ENCODE measurements at regions not wholly inside any gene's neighbourhood (a gene's known extent, or its start where the extent isn't known, plus 50 kb on each side); places are given as distances from the start of the nearest gene placed in this dataset.

DNA sequence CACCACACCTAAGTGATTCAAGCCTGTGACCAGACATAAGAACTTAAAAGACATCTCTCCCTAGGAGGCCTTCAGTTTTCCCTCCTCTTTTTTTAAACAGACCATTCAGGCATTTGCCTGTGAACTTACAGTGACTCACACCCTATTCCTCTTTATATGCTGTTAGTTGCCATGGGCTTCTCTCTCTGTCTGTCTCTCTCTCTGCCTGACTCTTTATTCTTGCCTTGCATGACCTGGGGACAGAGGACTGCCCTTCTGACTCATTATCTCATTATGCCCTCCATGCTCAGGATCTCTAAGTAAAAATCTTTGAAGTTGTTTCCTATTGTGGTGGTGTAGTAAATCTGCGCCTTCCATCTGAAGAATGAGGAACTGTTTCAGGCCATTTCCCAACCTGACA, 442.2 kb upstream of the MAN1A1 start:
- no peaks in the 10 kb centered on the region for H3K9me3 ChIP-seq
- 100% methylated on average over 1 of the region's 1 CpG for WGBS, 2 donors
- no peak overlapping the region for H3K27ac ChIP-seq
- no peaks in the 10 kb centered on the region for H3K4me1 ChIP-seq
- TF ChIP-seq, protein P1, sequence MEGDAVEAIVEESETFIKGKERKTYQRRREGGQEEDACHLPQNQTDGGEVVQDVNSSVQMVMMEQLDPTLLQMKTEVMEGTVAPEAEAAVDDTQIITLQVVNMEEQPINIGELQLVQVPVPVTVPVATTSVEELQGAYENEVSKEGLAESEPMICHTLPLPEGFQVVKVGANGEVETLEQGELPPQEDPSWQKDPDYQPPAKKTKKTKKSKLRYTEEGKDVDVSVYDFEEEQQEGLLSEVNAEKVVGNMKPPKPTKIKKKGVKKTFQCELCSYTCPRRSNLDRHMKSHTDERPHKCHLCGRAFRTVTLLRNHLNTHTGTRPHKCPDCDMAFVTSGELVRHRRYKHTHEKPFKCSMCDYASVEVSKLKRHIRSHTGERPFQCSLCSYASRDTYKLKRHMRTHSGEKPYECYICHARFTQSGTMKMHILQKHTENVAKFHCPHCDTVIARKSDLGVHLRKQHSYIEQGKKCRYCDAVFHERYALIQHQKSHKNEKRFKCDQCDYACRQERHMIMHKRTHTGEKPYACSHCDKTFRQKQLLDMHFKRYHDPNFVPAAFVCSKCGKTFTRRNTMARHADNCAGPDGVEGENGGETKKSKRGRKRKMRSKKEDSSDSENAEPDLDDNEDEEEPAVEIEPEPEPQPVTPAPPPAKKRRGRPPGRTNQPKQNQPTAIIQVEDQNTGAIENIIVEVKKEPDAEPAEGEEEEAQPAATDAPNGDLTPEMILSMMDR (IDR thresholded peaks at IDR 0.05), result no peak
- no peak for TF ChIP-seq POLR2A (IDR thresholded peaks at IDR 0.05)
- DNase-seq, result no peak
- intact Hi-C loops (cut with DNase I), result no loop called here
- H3K4me3 ChIP-seq (replicated peaks in 1 of 3), result no peak overlapping the region
- H3K36me3 ChIP-seq, result no peaks in the 10 kb centered on the region
- H3K27me3 ChIP-seq, result no peaks in the 10 kb centered on the region

DNA sequence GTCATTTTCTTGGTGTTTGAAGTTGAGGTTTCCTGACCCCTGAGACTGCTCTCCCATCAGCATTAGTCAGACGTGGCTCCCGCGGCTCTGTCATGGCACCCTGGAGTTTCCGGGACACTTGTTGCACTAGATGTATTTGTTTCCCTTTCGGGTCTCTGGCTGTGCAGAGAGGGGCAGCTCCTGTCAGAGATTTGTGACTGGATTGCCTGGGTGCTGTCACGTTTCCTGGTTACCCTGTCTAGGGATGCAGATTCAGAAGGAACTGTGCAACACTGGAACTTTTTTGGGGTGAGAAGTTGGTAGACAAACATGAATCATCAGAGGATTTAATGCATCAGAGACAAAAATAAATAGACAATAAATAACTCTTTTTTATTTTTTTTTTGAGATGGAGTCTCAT, 431.8 kb upstream of the MAN1A1 start:
- no peaks in the 10 kb centered on the region for H3K36me3 ChIP-seq
- H3K9me3 ChIP-seq, result no peaks in the 10 kb centered on the region
- no peak for DNase-seq
- no peak overlapping the region for H3K4me3 ChIP-seq (replicated peaks in 1 of 3)
- no peak overlapping the region for H3K27ac ChIP-seq
- no peaks in the 10 kb centered on the region for H3K4me1 ChIP-seq
- no peaks in the 10 kb centered on the region for H3K27me3 ChIP-seq
- 92 to 93% methylated on average over 6 of the region's 6 CpGs for WGBS, 2 donors
- intact Hi-C loops (cut with DNase I), result no loop called here
- no peak for TF ChIP-seq POLR2A (IDR thresholded peaks at IDR 0.05)

DNA sequence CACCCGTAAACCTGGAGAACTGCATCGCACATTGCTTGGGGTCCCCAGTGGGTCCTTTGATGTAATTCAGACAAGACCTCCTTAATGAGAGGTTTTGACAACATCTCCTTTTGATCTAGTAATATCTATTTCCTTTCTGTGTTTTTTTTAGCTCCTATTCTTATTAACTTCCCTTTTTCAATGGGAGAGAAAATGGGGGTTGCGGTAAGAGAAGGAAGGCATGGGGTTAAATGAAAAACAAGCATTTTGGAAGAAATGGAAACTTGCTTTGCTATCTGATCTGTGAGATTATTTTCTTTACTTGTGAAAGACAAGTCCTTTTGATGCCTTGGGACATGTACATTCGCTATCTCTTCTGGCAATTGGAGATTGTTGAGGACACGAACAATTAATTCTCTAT, 418.6 kb upstream of the MAN1A1 start:
- DNase-seq, result no peak

DNA sequence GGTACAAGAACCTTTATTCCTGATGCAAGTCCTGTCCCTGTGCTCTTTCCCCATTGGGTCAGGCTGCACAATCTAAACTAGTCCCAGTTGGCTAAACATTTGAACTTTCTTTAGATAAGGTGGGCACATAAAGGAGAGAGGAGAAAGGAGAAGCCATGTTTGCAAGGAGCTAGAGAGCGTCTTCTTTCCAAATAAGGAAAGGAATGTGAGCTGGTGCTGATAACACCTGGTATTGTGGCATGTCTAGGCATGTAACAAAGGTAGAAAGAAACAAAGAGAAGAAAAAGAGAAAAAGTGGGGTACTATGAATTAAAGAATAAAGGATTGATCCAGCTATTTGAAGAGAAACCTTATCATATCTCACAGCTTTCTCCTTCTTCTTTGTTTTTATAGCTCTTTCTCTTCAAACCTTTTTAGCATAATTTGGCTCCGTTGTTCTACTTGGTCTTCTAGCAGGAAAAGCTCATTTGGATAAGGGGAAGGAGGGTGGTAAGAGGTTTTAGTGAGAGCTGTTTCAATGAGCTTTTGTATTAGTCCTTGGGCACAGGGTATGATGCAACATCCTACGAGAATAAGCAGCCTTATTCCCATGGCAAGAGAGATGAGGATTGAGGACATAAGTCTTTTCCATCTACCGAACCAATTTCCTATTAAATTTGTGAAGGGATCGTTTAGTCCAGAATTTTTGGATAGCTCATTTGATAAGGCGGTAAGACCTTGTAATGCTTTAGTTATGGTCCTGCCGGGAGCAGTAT, 415.5 kb upstream of the MAN1A1 start:
- Histone ChIP-seq H3K27ac (no peak overlapping the region), H3K27me3 (no peaks in the 10 kb centered on the region), H3K36me3 (no peaks in the 10 kb centered on the region), H3K9me3 (no peaks in the 10 kb centered on the region), H3K4me3 (replicated peaks in 1 of 3) (no peak overlapping the region), H3K4me1 (no peaks in the 10 kb centered on the region)
- no peak for TF ChIP-seq POLR2A (IDR thresholded peaks at IDR 0.05)
- TF ChIP-seq, protein P1 (IDR thresholded peaks at IDR 0.05), result no peak
- intact Hi-C loops (cut with DNase I), result no loop called here
- 87 to 88% methylated on average over 7 of the region's 7 CpGs for WGBS, 2 donors
- no peak for DNase-seq

More for the DNA sequence above, 418.6 kb upstream of the MAN1A1 start:
- no peak for TF ChIP-seq POLR2A (IDR thresholded peaks at IDR 0.05)
- TF ChIP-seq, protein P1 (IDR thresholded peaks at IDR 0.05), result no peak
- intact Hi-C loops (cut with DNase I), result no loop called here
- H3K4me3 ChIP-seq (replicated peaks in 1 of 3), result no peak overlapping the region
- H3K9me3 ChIP-seq, result no peaks in the 10 kb centered on the region
- no peaks in the 10 kb centered on the region for H3K36me3 ChIP-seq
- H3K27ac ChIP-seq, result no peak overlapping the region
- 83 to 87% methylated on average over 5 of the region's 5 CpGs for WGBS, 2 donors
- H3K27me3 ChIP-seq, result no peaks in the 10 kb centered on the region
- no peaks in the 10 kb centered on the region for H3K4me1 ChIP-seq

DNA sequence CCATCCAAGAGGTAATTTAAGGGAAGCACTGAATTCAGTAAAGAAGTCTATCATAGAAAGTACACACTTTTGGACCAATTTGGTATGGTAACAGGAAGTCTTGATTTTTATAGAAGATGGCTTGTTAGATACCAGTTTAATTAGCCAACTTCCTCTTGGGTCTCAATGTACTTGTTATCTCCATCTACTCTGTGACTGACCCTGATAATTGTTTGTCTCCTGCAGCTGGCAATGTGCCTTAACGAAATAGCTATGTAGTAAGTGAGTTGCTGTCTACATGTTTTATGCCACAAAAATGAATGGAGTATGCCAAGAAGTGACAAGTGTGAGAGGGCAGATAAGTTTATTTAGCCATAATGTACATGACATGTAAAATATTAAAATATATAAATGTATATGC, 410.5 kb upstream of the MAN1A1 start:
- Histone ChIP-seq H3K27me3 (no peaks in the 10 kb centered on the region), H3K4me3 (replicated peaks in 1 of 3) (no peak overlapping the region), H3K9me3 (no peaks in the 10 kb centered on the region), H3K4me1 (no peaks in the 10 kb centered on the region), H3K27ac (no peak overlapping the region), H3K36me3 (no peaks in the 10 kb centered on the region)
- no peak for DNase-seq
- 85 to 89% methylated on average over 1 of the region's 1 CpG for WGBS, 2 donors
- TF ChIP-seq, protein P1 (IDR thresholded peaks at IDR 0.05), result no peak
- intact Hi-C loops (cut with DNase I), result no loop called here
